MCF 10A (cell line): ENCODE measurements at regions not wholly inside any gene's neighbourhood (a gene's known extent, or its start where the extent isn't known, plus 50 kb on each side); places are given as distances from the start of the nearest gene placed in this dataset.
"Not testable (repeated sequence)": the region's sequence is repeated elsewhere in the genome, so short reads cannot be mapped to it uniquely, and the experiment has no call there.

Source experiments
- BruUV-seq: library from RNA; stranded (reverse); fragments of 400-500 nt; replicated peaks from 2 replicates; lab custom pipeline; 2021; lab: Mats Ljungman, UMichigan
- CTCF ChIA-PET: fragments of 300-600 bp; sonication (Branson Sonifier 250); formaldehyde crosslinking; extraction: SDS; loops from one replicate; lab custom pipeline; 2021; ENCODE audit warnings: antibody characterized with exemption, inconsistent platforms; lab: Yijun Ruan, JAX
- POLR2A ChIA-PET: fragments of 300-600, 350-650 bp; sonication (Branson Sonifier 250); formaldehyde crosslinking; extraction: SDS; loops from one replicate; lab custom pipeline; 2020; ENCODE audit warnings: antibody characterized with exemption, inconsistent platforms; lab: Yijun Ruan, JAX
- DNase-seq: peaks from one replicate; pipeline ENCODE4 v3.0.0-alpha.2; 2018; ENCODE audit not compliant: unreplicated experiment
- H3K27ac Mint-ChIP-seq: one replicate; pipeline ENCODE4 v1.8.0; 2022; ENCODE audit warnings: mild to moderate bottlenecking, low read depth, mixed read lengths; ENCODE audit not compliant: unreplicated experiment
- H3K27me3 Mint-ChIP-seq: one replicate; pipeline ENCODE4 v1.8.0; 2022; ENCODE audit warnings: mixed read lengths; ENCODE audit not compliant: insufficient read depth, unreplicated experiment
- H3K36me3 Mint-ChIP-seq: one replicate; pipeline ENCODE4 v1.8.0; 2022; ENCODE audit warnings: mild to moderate bottlenecking, moderate library complexity, mixed read lengths; ENCODE audit not compliant: insufficient read depth, unreplicated experiment
- H3K4me1 Mint-ChIP-seq: one replicate; pipeline ENCODE4 v1.8.0; 2022; ENCODE audit warnings: mixed read lengths; ENCODE audit not compliant: insufficient read depth, unreplicated experiment
- H3K4me3 Mint-ChIP-seq: one replicate; pipeline ENCODE4 v1.8.0; 2022; ENCODE audit warnings: mild to moderate bottlenecking, moderate library complexity, mixed read lengths; ENCODE audit not compliant: unreplicated experiment
- H3K9me3 Mint-ChIP-seq: one replicate; pipeline ENCODE4 v1.8.0; 2022; ENCODE audit warnings: mixed read lengths; ENCODE audit not compliant: unreplicated experiment
- intact Hi-C: fragments of 100-400 bp; cut with micrococcal nuclease; formaldehyde crosslinking; loops from 2 replicates; pipeline ENCODE4 v1.14.1; 2022
- TF ChIP-seq, protein P1 (sequence below): fragments of 200-600 bp; IDR thresholded peaks from one replicate; pipeline ENCODE4 v1.8.0; 2022; ENCODE audit warnings: antibody characterized with exemption, mild to moderate bottlenecking; ENCODE audit not compliant: unreplicated experiment

DNA sequence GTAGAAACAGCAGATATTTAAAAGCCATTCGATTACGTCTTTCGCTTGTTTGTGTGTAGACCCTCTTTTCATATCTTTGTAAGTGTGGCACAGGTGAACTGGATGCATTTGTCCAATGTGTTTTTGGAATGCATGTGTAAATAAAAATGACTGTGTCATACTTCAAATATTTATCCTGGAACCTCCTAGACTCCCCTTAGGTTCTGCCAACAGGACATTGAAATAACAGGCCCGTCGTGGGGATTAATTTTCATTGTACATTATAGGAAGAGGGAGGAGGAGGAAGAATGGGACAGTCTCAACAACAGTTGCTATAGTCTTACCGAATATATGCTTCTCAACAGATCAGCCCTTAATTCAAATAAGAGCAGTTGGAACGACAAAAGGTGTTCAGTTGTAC is 95.8 kb downstream of the PRKAB2 start:
- no peak for DNase-seq
- CTCF ChIA-PET = no interaction called here

DNA sequence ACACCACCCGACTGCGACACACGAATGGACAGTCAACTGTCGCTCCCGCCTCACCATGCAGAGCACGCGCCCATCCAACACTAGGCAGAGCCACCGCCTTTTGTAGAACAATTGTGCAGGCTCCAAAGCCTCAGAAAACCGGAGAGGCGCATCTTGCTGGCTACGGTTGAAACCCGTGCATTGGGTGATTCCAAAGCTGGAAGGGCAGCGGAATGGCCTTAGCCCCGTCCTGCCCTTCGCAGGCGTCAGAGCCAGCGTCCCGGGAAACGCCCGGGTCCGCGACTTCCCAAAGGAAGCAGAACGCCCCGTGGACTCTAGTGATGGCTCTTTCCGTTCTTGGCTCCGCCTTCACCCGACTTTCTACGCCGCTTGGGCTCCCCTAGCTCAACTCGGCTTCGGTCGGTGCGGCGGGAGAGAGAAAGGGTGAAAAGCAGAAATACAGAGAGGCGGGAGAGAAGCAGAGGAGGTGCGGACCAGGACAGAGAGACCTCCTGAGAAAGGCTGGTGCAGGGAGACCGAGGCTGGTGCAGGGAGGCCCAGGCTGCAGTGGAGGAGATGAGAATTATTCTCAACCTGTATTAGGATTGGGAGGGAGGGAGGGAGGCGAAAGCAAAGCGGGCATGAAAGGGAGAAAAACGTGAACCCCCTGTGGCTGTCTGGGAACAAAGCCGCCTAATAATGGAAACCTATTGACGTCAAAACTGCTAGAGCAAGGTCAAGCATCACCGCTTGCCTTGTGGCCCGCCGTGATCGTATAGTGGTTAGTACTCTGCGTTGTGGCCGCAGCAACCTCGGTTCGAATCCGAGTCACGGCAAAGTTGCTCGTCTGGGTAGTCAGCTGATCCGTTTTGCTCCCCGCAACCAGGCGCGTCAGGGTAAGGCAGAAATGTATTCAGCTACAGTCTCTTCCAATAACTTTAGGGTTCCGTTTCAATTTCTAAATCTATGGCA is 99.5 kb downstream of the PRKAB2 start:
- Mint-ChIP-seq H3K4me3 (no peak overlapping the region), H3K27me3 (no peaks in the 10 kb centered on the region), H3K27ac (no peak overlapping the region), H3K9me3 (no peaks in the 10 kb centered on the region), H3K4me1 (no peaks in the 10 kb centered on the region), H3K36me3 (no peaks in the 10 kb centered on the region)
- ChIA-PET POLR2A (no interaction called here), CTCF (no interaction called here)
- no peak for DNase-seq
- BruUV-seq = no TSS peak
- TF ChIP-seq, protein P1, sequence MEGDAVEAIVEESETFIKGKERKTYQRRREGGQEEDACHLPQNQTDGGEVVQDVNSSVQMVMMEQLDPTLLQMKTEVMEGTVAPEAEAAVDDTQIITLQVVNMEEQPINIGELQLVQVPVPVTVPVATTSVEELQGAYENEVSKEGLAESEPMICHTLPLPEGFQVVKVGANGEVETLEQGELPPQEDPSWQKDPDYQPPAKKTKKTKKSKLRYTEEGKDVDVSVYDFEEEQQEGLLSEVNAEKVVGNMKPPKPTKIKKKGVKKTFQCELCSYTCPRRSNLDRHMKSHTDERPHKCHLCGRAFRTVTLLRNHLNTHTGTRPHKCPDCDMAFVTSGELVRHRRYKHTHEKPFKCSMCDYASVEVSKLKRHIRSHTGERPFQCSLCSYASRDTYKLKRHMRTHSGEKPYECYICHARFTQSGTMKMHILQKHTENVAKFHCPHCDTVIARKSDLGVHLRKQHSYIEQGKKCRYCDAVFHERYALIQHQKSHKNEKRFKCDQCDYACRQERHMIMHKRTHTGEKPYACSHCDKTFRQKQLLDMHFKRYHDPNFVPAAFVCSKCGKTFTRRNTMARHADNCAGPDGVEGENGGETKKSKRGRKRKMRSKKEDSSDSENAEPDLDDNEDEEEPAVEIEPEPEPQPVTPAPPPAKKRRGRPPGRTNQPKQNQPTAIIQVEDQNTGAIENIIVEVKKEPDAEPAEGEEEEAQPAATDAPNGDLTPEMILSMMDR = no peak
- intact Hi-C loops = no loop called here

More for the DNA sequence above, 95.8 kb downstream of the PRKAB2 start:
- no peak overlapping the region for H3K27ac Mint-ChIP-seq
- TF ChIP-seq, protein P1 = no peak
- H3K27me3 Mint-ChIP-seq = no peaks in the 10 kb centered on the region
- H3K4me1 Mint-ChIP-seq = no peaks in the 10 kb centered on the region
- intact Hi-C loops = no loop called here
- POLR2A ChIA-PET = interaction anchor here (1.6 kb wide), 1 partner anchor 8 kb away, joined by 4 read pairs; no protein-coding TSS in a partner anchor
- BruUV-seq = no TSS peak
- no peaks in the 10 kb centered on the region for H3K9me3 Mint-ChIP-seq
- H3K4me3 Mint-ChIP-seq = no peak overlapping the region
- H3K36me3 Mint-ChIP-seq = no peaks in the 10 kb centered on the region

DNA sequence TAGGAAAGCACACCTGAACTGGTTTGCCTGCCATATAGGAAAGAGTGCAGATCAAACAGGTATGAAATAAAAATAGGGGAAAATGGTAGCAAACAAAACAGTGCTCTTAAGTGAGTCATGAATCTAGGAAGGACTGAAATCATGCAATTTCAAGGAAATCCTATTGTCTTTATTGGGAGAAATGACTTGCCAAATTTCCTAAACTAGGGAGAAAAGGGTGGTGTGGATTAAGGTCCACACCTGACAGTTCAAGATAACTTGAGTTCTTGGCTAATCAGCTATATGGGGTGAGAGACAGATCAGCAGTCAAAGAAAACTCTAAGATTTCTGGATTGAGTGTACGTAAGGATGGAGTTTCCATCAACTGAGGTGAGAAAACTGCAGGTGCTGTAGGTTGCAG is 101.1 kb downstream of the PRKAB2 start:
- no peak for DNase-seq
- no peak overlapping the region for H3K4me3 Mint-ChIP-seq

DNA sequence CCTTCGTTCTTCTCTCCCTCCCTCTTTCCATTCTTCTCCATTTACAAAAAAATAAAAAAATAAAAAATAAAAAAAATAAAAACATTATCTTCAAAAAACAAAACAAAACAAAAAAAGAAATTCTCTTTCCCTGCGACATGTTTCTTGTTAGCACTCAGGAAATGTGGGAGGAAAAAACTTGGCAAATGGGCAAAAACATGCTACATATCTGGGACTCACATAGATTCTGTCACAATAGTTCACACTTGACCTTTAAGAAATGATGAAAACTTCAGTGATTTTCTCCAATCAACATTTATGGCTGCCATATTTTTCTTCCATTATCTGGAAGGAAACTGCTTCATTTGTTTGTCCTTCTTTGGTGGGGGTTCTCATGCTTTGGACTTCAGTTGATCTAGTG is 109.3 kb downstream of the PRKAB2 start:
- POLR2A ChIA-PET = no interaction called here
- Mint-ChIP-seq H3K4me3 (no peak overlapping the region), H3K27me3 (peaks cover 12% of the 10 kb centered on the region), H3K4me1 (no peaks in the 10 kb centered on the region), H3K27ac (no peak overlapping the region), H3K36me3 (no peaks in the 10 kb centered on the region), H3K9me3 (peaks cover 8% of the 10 kb centered on the region)
- CTCF ChIA-PET = interaction anchor here (0.6 kb wide), 1 partner anchor 124 kb away, joined by 3 read pairs; no protein-coding TSS in a partner anchor
- TF ChIP-seq, protein P1 = no peak
- DNase-seq = no peak
- no TSS peak for BruUV-seq
- intact Hi-C loops = no loop called here

More for the DNA sequence above, 101.1 kb downstream of the PRKAB2 start:
- Mint-ChIP-seq H3K4me1 (no peaks in the 10 kb centered on the region), H3K36me3 (no peaks in the 10 kb centered on the region), H3K27me3 (no peaks in the 10 kb centered on the region), H3K27ac (no peak overlapping the region), H3K9me3 (no peaks in the 10 kb centered on the region)
- intact Hi-C loops = no loop called here
- TF ChIP-seq, protein P1 = no peak
- BruUV-seq = no TSS peak
- ChIA-PET CTCF (no interaction called here), POLR2A (no interaction called here)

DNA sequence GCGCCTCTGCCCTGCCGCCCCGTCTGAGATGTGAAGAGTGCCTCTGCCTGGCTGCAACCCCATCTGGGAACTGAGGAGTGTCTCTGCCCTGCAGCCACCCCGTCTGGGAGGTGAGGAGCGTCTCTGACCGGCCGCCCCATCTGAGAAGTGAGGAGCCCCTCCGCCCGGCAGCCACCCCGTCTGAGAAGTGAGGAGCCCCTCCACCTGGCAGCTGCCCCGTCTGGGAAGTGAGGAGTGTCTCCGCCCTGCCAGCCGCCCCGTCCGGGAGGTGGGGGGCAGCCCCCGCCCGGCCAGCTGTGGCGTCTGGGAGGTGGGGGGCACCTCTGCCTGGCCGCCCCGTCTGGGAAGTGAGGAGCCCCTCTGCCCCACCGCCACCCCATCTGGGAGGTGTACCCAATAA is 110.4 kb downstream of the PRKAB2 start:
- CTCF ChIA-PET, intact Hi-C loops, H3K27ac Mint-ChIP-seq, H3K9me3 Mint-ChIP-seq, H3K36me3 Mint-ChIP-seq, DNase-seq, POLR2A ChIA-PET, BruUV-seq, H3K4me3 Mint-ChIP-seq, H3K4me1 Mint-ChIP-seq: not testable (repeated sequence)
- H3K27me3 Mint-ChIP-seq = peaks cover 12% of the 10 kb centered on the region
